ENCODE measurements at regions not wholly inside any gene's neighbourhood (a gene's known extent, or its start where the extent isn't known, plus 50 kb on each side); places are given as distances from the start of the nearest gene placed in this dataset.

GRCh38 chr9:89835666-89836065 is 230.9 kb downstream of the GADD45G start:
- no CpG with 5 or more reads among the region's 5 CpGs for WGBS (ENCODE audit: insufficient coverage, insufficient read length)
- H3K4me1 ChIP-seq (ENCODE audit: control insufficient read depth, insufficient read depth, low read length): peaks cover 7% of the 10 kb centered on the region; the same call in 1 of the 2 replicates

GRCh38 chr9:89837162-89837933 is 232.5 kb downstream of the GADD45G start:
- Histone ChIP-seq H3K4me3 (ENCODE audit: low read length) (no peak overlapping the region), H3K4me1 (ENCODE audit: control insufficient read depth, insufficient read depth, low read length) (peaks cover 7% of the 10 kb centered on the region; the same call in 1 of the 2 replicates), H3K36me3 (ENCODE audit: control insufficient read depth, insufficient read depth, low read length) (no peaks in the 10 kb centered on the region), H3K27me3 (ENCODE audit: control insufficient read depth, insufficient read depth, low read length) (no peaks in the 10 kb centered on the region), H3K27ac (ENCODE audit: low read length) (no peak overlapping the region), H3K9me3 (ENCODE audit: control insufficient read depth, insufficient read depth, low read length) (no peaks in the 10 kb centered on the region)
- no peak for DNase-seq (ENCODE audit: low read depth, low spot score)
- WGBS (ENCODE audit: insufficient coverage, insufficient read length): no CpG with 5 or more reads among the region's 11 CpGs

More at GRCh38 chr9:89835666-89836065, 230.9 kb downstream of the GADD45G start:
- Histone ChIP-seq H3K27me3 (ENCODE audit: control insufficient read depth, insufficient read depth, low read length) (no peaks in the 10 kb centered on the region), H3K27ac (ENCODE audit: low read length) (no peak overlapping the region), H3K36me3 (ENCODE audit: control insufficient read depth, insufficient read depth, low read length) (no peaks in the 10 kb centered on the region), H3K9me3 (ENCODE audit: control insufficient read depth, insufficient read depth, low read length) (no peaks in the 10 kb centered on the region), H3K4me3 (ENCODE audit: low read length) (no peak overlapping the region)
- no peak for DNase-seq (ENCODE audit: low read depth, low spot score)

- Histone ChIP-seq H3K9me3 (ENCODE audit: control insufficient read depth, insufficient read depth, low read length) (no peaks in the 10 kb centered on the region), H3K27ac (ENCODE audit: low read length) (no peak overlapping the region), H3K36me3 (ENCODE audit: control insufficient read depth, insufficient read depth, low read length) (no peaks in the 10 kb centered on the region), H3K27me3 (ENCODE audit: control insufficient read depth, insufficient read depth, low read length) (no peaks in the 10 kb centered on the region), H3K4me3 (ENCODE audit: low read length) (no peak overlapping the region), H3K4me1 (ENCODE audit: control insufficient read depth, insufficient read depth, low read length) (peaks cover 7% of the 10 kb centered on the region; the same call in 1 of the 2 replicates)
- DNase-seq (ENCODE audit: low read depth, low spot score): no peak
- WGBS (ENCODE audit: insufficient coverage, insufficient read length): no CpG with 5 or more reads among the region's 5 CpGs
Observed at GRCh38 chr9:89837934-89838310, 233.1 kb downstream of the GADD45G start.

- H3K4me1 ChIP-seq (ENCODE audit: control insufficient read depth, insufficient read depth, low read length): peaks cover 7% of the 10 kb centered on the region
- H3K36me3 ChIP-seq (ENCODE audit: control insufficient read depth, insufficient read depth, low read length): no peaks in the 10 kb centered on the region
- no peak for DNase-seq (ENCODE audit: low read depth, low spot score)
- H3K4me3 ChIP-seq (ENCODE audit: low read length): no peak overlapping the region
- no peaks in the 10 kb centered on the region for H3K27me3 ChIP-seq (ENCODE audit: control insufficient read depth, insufficient read depth, low read length)
- no peaks in the 10 kb centered on the region for H3K9me3 ChIP-seq (ENCODE audit: control insufficient read depth, insufficient read depth, low read length)
- WGBS (ENCODE audit: insufficient coverage, insufficient read length): no CpG with 5 or more reads among the region's 6 CpGs
- H3K27ac ChIP-seq (ENCODE audit: low read length): no peak overlapping the region
Observed at GRCh38 chr9:89838621-89839020, 233.8 kb downstream of the GADD45G start.

- WGBS (ENCODE audit: insufficient coverage, insufficient read length): no CpG with 5 or more reads among the region's 4 CpGs
- H3K36me3 ChIP-seq (ENCODE audit: control insufficient read depth, insufficient read depth, low read length): no peaks in the 10 kb centered on the region
- H3K9me3 ChIP-seq (ENCODE audit: control insufficient read depth, insufficient read depth, low read length): no peaks in the 10 kb centered on the region
- H3K4me1 ChIP-seq (ENCODE audit: control insufficient read depth, insufficient read depth, low read length): peaks cover 7% of the 10 kb centered on the region
- no peak overlapping the region for H3K27ac ChIP-seq (ENCODE audit: low read length)
- no peak overlapping the region for H3K4me3 ChIP-seq (ENCODE audit: low read length)
- H3K27me3 ChIP-seq (ENCODE audit: control insufficient read depth, insufficient read depth, low read length): no peaks in the 10 kb centered on the region
- no peak for DNase-seq (ENCODE audit: low read depth, low spot score)
Observed at GRCh38 chr9:89839449-89839848, 234.6 kb downstream of the GADD45G start.

- H3K9me3 ChIP-seq (ENCODE audit: control insufficient read depth, insufficient read depth, low read length): no peaks in the 10 kb centered on the region
- H3K27me3 ChIP-seq (ENCODE audit: control insufficient read depth, insufficient read depth, low read length): no peaks in the 10 kb centered on the region
- no CpG with 5 or more reads among the region's 7 CpGs for WGBS (ENCODE audit: insufficient coverage, insufficient read length)
- H3K4me3 ChIP-seq (ENCODE audit: low read length): no peak overlapping the region
- no peak overlapping the region for H3K27ac ChIP-seq (ENCODE audit: low read length)
- H3K4me1 ChIP-seq (ENCODE audit: control insufficient read depth, insufficient read depth, low read length): peaks cover 7% of the 10 kb centered on the region
- DNase-seq (ENCODE audit: low read depth, low spot score): no peak
- H3K36me3 ChIP-seq (ENCODE audit: control insufficient read depth, insufficient read depth, low read length): no peaks in the 10 kb centered on the region
Observed at GRCh38 chr9:89839952-89840351, 235.1 kb downstream of the GADD45G start.

- no peak for DNase-seq (ENCODE audit: low read depth, low spot score)
- Histone ChIP-seq H3K9me3 (ENCODE audit: control insufficient read depth, insufficient read depth, low read length) (no peaks in the 10 kb centered on the region), H3K36me3 (ENCODE audit: control insufficient read depth, insufficient read depth, low read length) (no peaks in the 10 kb centered on the region), H3K4me1 (ENCODE audit: control insufficient read depth, insufficient read depth, low read length) (peaks cover 7% of the 10 kb centered on the region), H3K4me3 (ENCODE audit: low read length) (no peak overlapping the region), H3K27me3 (ENCODE audit: control insufficient read depth, insufficient read depth, low read length) (no peaks in the 10 kb centered on the region), H3K27ac (ENCODE audit: low read length) (no peak overlapping the region)
- WGBS (ENCODE audit: insufficient coverage, insufficient read length): no CpG with 5 or more reads among the region's 5 CpGs
Observed at GRCh38 chr9:89841456-89841855, 236.6 kb downstream of the GADD45G start.

- Histone ChIP-seq H3K9me3 (ENCODE audit: control insufficient read depth, insufficient read depth, low read length) (no peaks in the 10 kb centered on the region), H3K4me1 (ENCODE audit: control insufficient read depth, insufficient read depth, low read length) (peaks cover 5% of the 10 kb centered on the region), H3K36me3 (ENCODE audit: control insufficient read depth, insufficient read depth, low read length) (no peaks in the 10 kb centered on the region), H3K27me3 (ENCODE audit: control insufficient read depth, insufficient read depth, low read length) (no peaks in the 10 kb centered on the region), H3K27ac (ENCODE audit: low read length) (no peak overlapping the region), H3K4me3 (ENCODE audit: low read length) (no peak overlapping the region)
- no peak for DNase-seq (ENCODE audit: low read depth, low spot score)
- no CpG with 5 or more reads among the region's 8 CpGs for WGBS (ENCODE audit: insufficient coverage, insufficient read length)
Observed at GRCh38 chr9:89842267-89842768, 237.5 kb downstream of the GADD45G start.

- no peak for DNase-seq (ENCODE audit: low read depth, low spot score)
- no peaks in the 10 kb centered on the region for H3K27me3 ChIP-seq (ENCODE audit: control insufficient read depth, insufficient read depth, low read length)
- no peak overlapping the region for H3K27ac ChIP-seq (ENCODE audit: low read length)
- H3K9me3 ChIP-seq (ENCODE audit: control insufficient read depth, insufficient read depth, low read length): no peaks in the 10 kb centered on the region
- H3K36me3 ChIP-seq (ENCODE audit: control insufficient read depth, insufficient read depth, low read length): no peaks in the 10 kb centered on the region
- no CpG with 5 or more reads among the region's 5 CpGs for WGBS (ENCODE audit: insufficient coverage, insufficient read length)
- H3K4me1 ChIP-seq (ENCODE audit: control insufficient read depth, insufficient read depth, low read length): no peaks in the 10 kb centered on the region; the same call in 1 of the 2 replicates
- no peak overlapping the region for H3K4me3 ChIP-seq (ENCODE audit: low read length)
Observed at GRCh38 chr9:89843074-89843473, 238.3 kb downstream of the GADD45G start.

GRCh38 chr9:89843591-89843990 is 238.8 kb downstream of the GADD45G start:
- Histone ChIP-seq H3K4me3 (ENCODE audit: low read length) (no peak overlapping the region), H3K27me3 (ENCODE audit: control insufficient read depth, insufficient read depth, low read length) (no peaks in the 10 kb centered on the region), H3K27ac (ENCODE audit: low read length) (no peak overlapping the region), H3K4me1 (ENCODE audit: control insufficient read depth, insufficient read depth, low read length) (no peaks in the 10 kb centered on the region; the same call in 1 of the 2 replicates), H3K9me3 (ENCODE audit: control insufficient read depth, insufficient read depth, low read length) (no peaks in the 10 kb centered on the region), H3K36me3 (ENCODE audit: control insufficient read depth, insufficient read depth, low read length) (no peaks in the 10 kb centered on the region)
- no peak for DNase-seq (ENCODE audit: low read depth, low spot score)
- WGBS (ENCODE audit: insufficient coverage, insufficient read length): no CpG with 5 or more reads among the region's 3 CpGs

- H3K4me1 ChIP-seq (ENCODE audit: control insufficient read depth, insufficient read depth, low read length): no peaks in the 10 kb centered on the region; the same call in 1 of the 2 replicates
- H3K27ac ChIP-seq (ENCODE audit: low read length): no peak overlapping the region
- no peak overlapping the region for H3K4me3 ChIP-seq (ENCODE audit: low read length)
- no peaks in the 10 kb centered on the region for H3K9me3 ChIP-seq (ENCODE audit: control insufficient read depth, insufficient read depth, low read length)
- WGBS (ENCODE audit: insufficient coverage, insufficient read length): no CpG with 5 or more reads among the region's 5 CpGs
- H3K27me3 ChIP-seq (ENCODE audit: control insufficient read depth, insufficient read depth, low read length): no peaks in the 10 kb centered on the region
- no peaks in the 10 kb centered on the region for H3K36me3 ChIP-seq (ENCODE audit: control insufficient read depth, insufficient read depth, low read length)
- DNase-seq (ENCODE audit: low read depth, low spot score): no peak
Observed at GRCh38 chr9:89844075-89844474, 239.3 kb downstream of the GADD45G start.
